Testis (tissue), 2 donors: ENCODE measurements at regions not wholly inside any gene's neighbourhood (a gene's known extent, or its start where the extent isn't known, plus 50 kb on each side); places are given as distances from the start of the nearest gene placed in this dataset.

Experiments used
- DNase-seq: peaks from one replicate; pipeline ENCODE4 v3.0.0-alpha.2; 2019
- H3K27ac ChIP-seq, 2 donors: fragments of 200-600 bp; sonication (generic); one replicate each; pipeline ENCODE4 v1.5.1; 2019
- H3K27me3 ChIP-seq: fragments of 200-600 bp; sonication (generic); one replicate; pipeline ENCODE4 v1.5.1; 2019
- H3K36me3 ChIP-seq: fragments of 200-600 bp; sonication (generic); one replicate; pipeline ENCODE4 v1.5.1; 2017; ENCODE audit warnings: low read depth; ENCODE audit errors: missing control alignments
- H3K4me1 ChIP-seq: fragments of 200-600 bp; sonication (generic); one replicate; pipeline ENCODE4 v1.5.1; 2019
- H3K4me3 ChIP-seq, 2 donors: fragments of 200-600 bp; sonication (generic); one replicate each; pipeline ENCODE4 v1.5.1; 2017 to 2019
- H3K9me3 ChIP-seq: fragments of 200-600 bp; sonication (generic); one replicate; pipeline ENCODE4 v1.5.1; 2017
- POLR2A ChIP-seq: fragments of 450-650 bp; IDR thresholded peaks from one replicate; pipeline ENCODE4 v1.6.1; 2017; ENCODE audit warnings: antibody characterized with exemption, mild to moderate bottlenecking, moderate library complexity
- WGBS, 2 donors: methylation state at CpG; one replicate each; pipeline ENCODE4 v1.1.5; 2018; 5-methylcytosine and 5-hydroxymethylcytosine counted together
- intact Hi-C: fragments of 100-400 bp; cut with DNase I; formaldehyde crosslinking; loops from one replicate; pipeline ENCODE4 v1.15.1; 2023; ENCODE audit warnings: low total_unique reads
- TF ChIP-seq, protein P1 (sequence below), 3 experiments: fragments of 450-650 bp in 2 of 3; fragments of 200-600 bp in 1 of 3; sonication (generic) in 1 of 3; IDR thresholded peaks; one replicate each; pipeline ENCODE4 v1.5.1; 2016 to 2019; ENCODE audit warnings: antibody characterized with exemption in 3 of 3, mild to moderate bottlenecking in 2 of 3, moderate library complexity in 1 of 3

DNA sequence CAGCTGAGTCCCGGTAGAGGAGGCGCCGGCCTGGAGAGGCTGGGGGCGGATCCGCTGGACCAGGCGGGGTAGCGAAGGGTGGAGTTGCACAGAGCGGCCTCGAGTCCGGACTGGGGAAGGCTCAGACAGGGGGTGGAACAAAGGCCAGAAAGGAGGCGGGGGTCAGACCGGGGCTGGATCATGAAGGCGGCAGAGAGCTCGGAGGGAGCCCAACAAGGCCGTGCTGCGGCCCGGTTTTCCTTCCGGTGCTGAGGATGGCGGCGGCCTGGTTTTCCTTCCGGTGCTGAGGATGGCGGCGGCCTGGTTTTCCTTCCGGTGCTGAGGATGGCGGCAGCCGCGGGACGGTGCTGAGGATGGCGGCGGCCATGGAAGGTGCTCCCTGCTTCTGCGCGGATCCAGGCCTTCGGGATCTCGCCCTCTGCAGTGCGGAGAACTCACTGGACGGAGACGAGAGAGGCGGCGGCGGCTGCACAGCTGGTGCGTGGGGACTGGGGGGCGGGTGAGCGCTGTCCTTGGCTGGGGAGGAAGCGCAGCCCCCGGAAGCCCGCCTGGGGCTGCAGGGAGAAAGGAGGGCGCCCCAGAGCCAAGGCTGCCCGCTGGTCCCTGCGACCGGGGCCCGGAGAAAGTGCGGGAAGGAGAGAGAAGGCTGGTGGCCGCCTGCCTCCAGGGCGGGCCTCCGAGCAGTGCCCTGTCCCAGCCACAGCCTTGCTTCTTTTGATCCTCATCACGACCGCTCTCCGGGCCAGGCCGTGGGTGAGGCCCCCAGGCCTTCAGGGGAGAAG, 350.4 kb upstream of the B3GAT1 start:
- no peaks in the 10 kb centered on the region for H3K9me3 ChIP-seq
- peak; percentile 71 for DNase-seq
- intact Hi-C loops, result no loop called here
- peaks cover 3% of the 10 kb centered on the region for H3K4me1 ChIP-seq
- 65 to 76% methylated on average over 50 to 59 of the region's 59 CpGs for WGBS, 2 donors
- H3K36me3 ChIP-seq, result no peaks in the 10 kb centered on the region
- H3K4me3 ChIP-seq, result peak overlapping the region; percentile 52 to 66
- no peaks in the 10 kb centered on the region for H3K27me3 ChIP-seq
- peak overlapping the region; percentile 50 to 53 for H3K27ac ChIP-seq
- no peak for TF ChIP-seq POLR2A
- TF ChIP-seq, protein P1, sequence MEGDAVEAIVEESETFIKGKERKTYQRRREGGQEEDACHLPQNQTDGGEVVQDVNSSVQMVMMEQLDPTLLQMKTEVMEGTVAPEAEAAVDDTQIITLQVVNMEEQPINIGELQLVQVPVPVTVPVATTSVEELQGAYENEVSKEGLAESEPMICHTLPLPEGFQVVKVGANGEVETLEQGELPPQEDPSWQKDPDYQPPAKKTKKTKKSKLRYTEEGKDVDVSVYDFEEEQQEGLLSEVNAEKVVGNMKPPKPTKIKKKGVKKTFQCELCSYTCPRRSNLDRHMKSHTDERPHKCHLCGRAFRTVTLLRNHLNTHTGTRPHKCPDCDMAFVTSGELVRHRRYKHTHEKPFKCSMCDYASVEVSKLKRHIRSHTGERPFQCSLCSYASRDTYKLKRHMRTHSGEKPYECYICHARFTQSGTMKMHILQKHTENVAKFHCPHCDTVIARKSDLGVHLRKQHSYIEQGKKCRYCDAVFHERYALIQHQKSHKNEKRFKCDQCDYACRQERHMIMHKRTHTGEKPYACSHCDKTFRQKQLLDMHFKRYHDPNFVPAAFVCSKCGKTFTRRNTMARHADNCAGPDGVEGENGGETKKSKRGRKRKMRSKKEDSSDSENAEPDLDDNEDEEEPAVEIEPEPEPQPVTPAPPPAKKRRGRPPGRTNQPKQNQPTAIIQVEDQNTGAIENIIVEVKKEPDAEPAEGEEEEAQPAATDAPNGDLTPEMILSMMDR (IDR thresholded peaks at IDR 0.05), result no peak

DNA sequence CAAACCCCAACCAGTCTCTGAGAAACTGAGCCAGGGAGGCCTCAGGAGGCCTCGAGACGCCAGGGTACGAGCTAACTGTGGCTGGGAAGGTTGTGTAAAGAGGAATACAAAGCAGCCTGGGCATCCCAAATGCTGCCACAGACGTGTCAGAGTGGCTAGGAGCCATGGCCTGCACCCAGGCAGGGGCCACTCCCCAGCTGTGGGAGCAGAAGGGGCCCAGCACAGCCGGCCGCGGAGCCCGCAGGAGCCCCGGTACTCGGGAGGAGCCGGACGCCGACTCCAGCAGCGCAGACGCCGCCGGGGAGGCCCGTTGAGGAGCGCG, 349.8 kb upstream of the B3GAT1 start:
- intact Hi-C loops, result no loop called here
- no peak for DNase-seq
- WGBS, 2 donors, result 66 to 73% methylated on average over 20 of the region's 20 CpGs
- H3K27ac ChIP-seq, result peak overlapping the region; percentile 50 to 53
- no peaks in the 10 kb centered on the region for H3K36me3 ChIP-seq
- peak overlapping the region; percentile 52 to 66 for H3K4me3 ChIP-seq
- TF ChIP-seq POLR2A, result no peak
- TF ChIP-seq, protein P1 (IDR thresholded peaks at IDR 0.05), result no peak
- H3K9me3 ChIP-seq, result no peaks in the 10 kb centered on the region
- peaks cover 3% of the 10 kb centered on the region for H3K4me1 ChIP-seq
- no peaks in the 10 kb centered on the region for H3K27me3 ChIP-seq

DNA sequence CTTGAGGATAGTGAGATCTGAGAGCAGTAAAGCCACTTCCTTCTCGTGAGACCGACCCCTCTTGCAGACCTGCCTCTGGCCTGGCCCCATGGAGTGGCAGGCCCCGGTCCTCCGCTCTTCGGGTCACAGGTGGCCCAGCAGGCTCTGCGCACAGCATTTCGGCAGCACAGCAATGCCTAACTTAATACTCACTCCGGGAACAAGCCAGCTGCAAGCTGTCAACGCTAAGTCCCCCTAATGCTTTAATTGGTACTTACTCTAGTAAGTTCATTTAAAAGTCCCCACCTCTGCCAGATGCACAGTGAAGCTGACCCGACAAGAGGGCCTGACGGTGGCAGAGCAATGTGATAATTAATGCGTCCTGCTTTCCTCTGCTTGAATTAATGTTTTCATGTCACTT, 349.3 kb upstream of the B3GAT1 start:
- H3K27me3 ChIP-seq, result no peaks in the 10 kb centered on the region
- H3K4me3 ChIP-seq, result peak overlapping the region in 1 of 2 donors; percentile 66
- no peaks in the 10 kb centered on the region for H3K36me3 ChIP-seq
- no peaks in the 10 kb centered on the region for H3K9me3 ChIP-seq
- 57 to 64% methylated on average over 12 of the region's 12 CpGs for WGBS, 2 donors
- peaks cover 3% of the 10 kb centered on the region for H3K4me1 ChIP-seq
- intact Hi-C loops, result no loop called here
- TF ChIP-seq, protein P1 (IDR thresholded peaks at IDR 0.05), result no peak
- TF ChIP-seq POLR2A, result no peak
- H3K27ac ChIP-seq, result peak overlapping the region in 1 of 2 donors; percentile 53
- no peak for DNase-seq

DNA sequence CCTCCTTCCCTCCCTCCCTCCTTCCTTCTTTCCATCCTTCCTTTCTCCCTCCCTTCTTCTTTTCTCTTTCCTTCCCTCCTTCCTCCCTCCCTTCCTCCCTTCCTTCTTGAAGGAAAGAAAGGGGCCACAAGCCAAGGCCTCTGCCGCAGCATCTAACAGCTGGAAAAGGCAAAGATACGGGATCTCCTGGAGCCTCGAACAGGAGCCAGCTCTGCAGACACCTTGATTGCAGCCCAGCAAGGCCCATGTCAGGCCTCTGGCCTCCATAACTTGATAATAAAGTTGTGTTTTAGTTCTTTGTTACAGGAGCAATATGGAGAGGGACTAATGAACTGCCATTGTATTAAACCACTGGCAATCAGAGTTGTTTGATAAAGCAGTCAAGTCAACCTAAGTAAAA, 348.9 kb upstream of the B3GAT1 start:
- no peak for TF ChIP-seq POLR2A
- TF ChIP-seq, protein P1 (IDR thresholded peaks at IDR 0.05), result no peak
- no peaks in the 10 kb centered on the region for H3K27me3 ChIP-seq
- H3K36me3 ChIP-seq, result no peaks in the 10 kb centered on the region
- H3K4me1 ChIP-seq, result peaks cover 3% of the 10 kb centered on the region
- no peak for DNase-seq
- 52 to 65% methylated on average over 2 of the region's 3 CpGs for WGBS, 2 donors
- no peaks in the 10 kb centered on the region for H3K9me3 ChIP-seq
- H3K27ac ChIP-seq, result no peak overlapping the region
- intact Hi-C loops, result no loop called here
- no peak overlapping the region for H3K4me3 ChIP-seq

DNA sequence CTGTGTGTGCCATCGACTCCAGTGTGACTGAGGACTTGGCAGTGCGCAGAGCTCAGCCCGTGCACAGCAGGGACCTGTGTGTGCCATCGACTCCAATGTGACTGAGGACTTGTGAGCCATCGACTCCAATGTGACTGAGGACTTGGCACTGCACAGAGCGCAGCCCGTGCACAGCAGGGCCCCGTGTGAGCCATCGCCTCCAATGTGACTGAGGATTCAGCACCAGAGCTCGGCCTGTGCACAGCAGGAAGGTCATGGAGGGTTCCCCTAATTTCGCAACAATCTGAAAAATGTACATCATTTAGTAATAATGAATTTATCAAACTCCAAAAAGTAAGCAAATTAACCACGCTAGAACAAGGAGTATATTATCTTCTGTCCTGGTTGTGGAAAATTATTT, 348.3 kb upstream of the B3GAT1 start:
- 73% methylated on average over 12 of the region's 12 CpGs for WGBS, 2 donors
- no peaks in the 10 kb centered on the region for H3K9me3 ChIP-seq
- no peaks in the 10 kb centered on the region for H3K27me3 ChIP-seq
- H3K4me3 ChIP-seq, result no peak overlapping the region
- H3K36me3 ChIP-seq, result no peaks in the 10 kb centered on the region
- DNase-seq, result no peak
- H3K27ac ChIP-seq, result no peak overlapping the region
- intact Hi-C loops, result no loop called here
- TF ChIP-seq, protein P1 (IDR thresholded peaks at IDR 0.05), result no peak
- TF ChIP-seq POLR2A, result no peak
- peaks cover 3% of the 10 kb centered on the region for H3K4me1 ChIP-seq
